B cell (primary cell): ENCODE measurements at regions not wholly inside any gene's neighbourhood (a gene's known extent, or its start where the extent isn't known, plus 50 kb on each side); places are given as distances from the start of the nearest gene placed in this dataset.

Experiments used
- CTCF ChIP-seq: fragments of 200-600 bp; IDR thresholded peaks from one replicate; pipeline ENCODE4 v1.8.0; 2022; ENCODE audit warnings: antibody characterized with exemption, mild to moderate bottlenecking
- EZH2 ChIP-seq: IDR thresholded peaks from 2 replicates; pipeline ENCODE4 v1.6.1; 2012; ENCODE audit warnings: borderline replicate concordance, low read depth, mild to moderate bottlenecking, moderate library complexity, low read length; ENCODE audit not compliant: insufficient read depth, poor library complexity, severe bottlenecking

- TF ChIP-seq CTCF (no peak), EZH2 (no peak)
These were observed 108.4 kb downstream of the LYZL1 start for GRCh38 chr10:29397221-29397620.
